Neuron (in vitro differentiated cells): ENCODE measurements at regions not wholly inside any gene's neighbourhood (a gene's known extent, or its start where the extent isn't known, plus 50 kb on each side); places are given as distances from the start of the nearest gene placed in this dataset.
"Not testable (repeated sequence)": the region's sequence is repeated elsewhere in the genome, so short reads cannot be mapped to it uniquely, and the experiment has no call there.

Experiments used
- H2AFZ ChIP-seq: one replicate; pipeline ENCODE4 v1.6.1; 2013; ENCODE audit warnings: low read depth, mild to moderate bottlenecking, inconsistent platforms, low read length, moderate library complexity
- H3K27me3 ChIP-seq: one replicate; pipeline ENCODE4 v1.6.1; 2013; ENCODE audit warnings: low read length; ENCODE audit not compliant: insufficient read depth
- H3K36me3 ChIP-seq: one replicate; pipeline ENCODE4 v1.6.1; 2013; ENCODE audit warnings: low read length; ENCODE audit not compliant: insufficient read depth
- H3K4me1 ChIP-seq: one replicate; pipeline ENCODE4 v1.6.1; 2013; ENCODE audit warnings: low read length; ENCODE audit not compliant: insufficient read depth
- H3K4me3 ChIP-seq: 2 replicates; pipeline ENCODE4 v1.5.1; 2013; ENCODE audit warnings: mild to moderate bottlenecking, low read length, moderate library complexity
- H3K9me3 ChIP-seq: one replicate; pipeline ENCODE4 v1.6.1; 2013; ENCODE audit warnings: low read length

DNA sequence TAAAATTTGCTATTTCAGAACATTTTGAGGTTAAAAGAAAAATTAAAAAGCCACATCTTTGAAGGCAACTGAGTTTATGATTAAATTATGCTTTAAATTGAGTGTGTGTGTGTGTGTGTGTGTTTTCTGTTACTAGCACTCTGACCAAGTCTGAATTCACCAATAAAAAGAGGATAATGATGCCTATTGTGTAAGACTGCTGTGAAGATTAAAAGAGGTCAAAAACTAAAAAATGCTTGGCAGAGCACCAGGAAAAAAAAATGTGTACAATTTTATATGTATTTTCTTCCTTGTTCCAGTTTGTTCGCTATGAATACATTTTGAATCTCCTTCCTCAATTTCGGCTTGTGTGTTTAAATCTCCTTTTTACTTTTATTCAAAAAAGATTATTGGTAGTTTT lies 316.6 kb upstream of the MAGI2 start:
- no peak overlapping the region for H2AFZ ChIP-seq
- no peaks in the 10 kb centered on the region for H3K36me3 ChIP-seq
- H3K9me3 ChIP-seq, result no peaks in the 10 kb centered on the region
- H3K27me3 ChIP-seq, result no peaks in the 10 kb centered on the region
- H3K4me1 ChIP-seq, result peaks cover 6% of the 10 kb centered on the region
- H3K4me3 ChIP-seq, result no peak overlapping the region

DNA sequence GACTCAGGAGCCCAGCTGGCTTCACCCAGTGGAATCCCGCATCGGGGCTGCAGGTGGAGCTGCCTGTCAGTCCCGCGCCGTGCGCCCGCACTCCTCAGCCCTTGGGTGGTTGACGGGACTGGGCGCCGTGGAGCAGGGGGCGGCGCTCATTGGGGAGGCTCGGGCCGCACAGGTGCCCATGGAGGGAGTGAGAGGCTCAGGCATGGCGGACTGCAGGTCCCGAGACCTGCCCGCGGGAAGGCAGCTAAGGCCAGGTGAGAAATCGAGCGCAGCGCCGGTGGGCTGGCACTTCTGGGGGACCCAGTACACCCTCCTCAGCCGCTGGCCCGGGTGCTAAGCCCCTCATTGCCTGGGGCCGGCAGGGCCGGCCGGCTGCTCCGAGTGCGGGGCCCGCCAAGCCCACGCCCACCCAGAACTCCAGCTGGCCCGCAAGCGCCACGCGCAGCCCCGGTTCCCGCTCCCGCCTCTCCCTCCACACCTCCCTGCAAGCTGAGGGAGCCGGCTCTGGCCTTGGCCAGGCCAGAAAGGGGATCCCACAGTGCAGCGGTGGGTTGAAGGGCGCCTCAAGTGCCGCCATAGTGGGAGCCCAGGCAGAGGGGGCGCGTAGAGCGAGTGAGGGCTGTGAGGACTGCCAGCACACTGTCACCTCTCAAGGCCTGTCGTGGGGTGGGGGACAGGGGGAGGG lies 314.6 kb upstream of the MAGI2 start:
- not testable (repeated sequence) for H3K4me1 ChIP-seq, H3K4me3 ChIP-seq, H3K27me3 ChIP-seq, H3K36me3 ChIP-seq, H3K9me3 ChIP-seq, H2AFZ ChIP-seq

DNA sequence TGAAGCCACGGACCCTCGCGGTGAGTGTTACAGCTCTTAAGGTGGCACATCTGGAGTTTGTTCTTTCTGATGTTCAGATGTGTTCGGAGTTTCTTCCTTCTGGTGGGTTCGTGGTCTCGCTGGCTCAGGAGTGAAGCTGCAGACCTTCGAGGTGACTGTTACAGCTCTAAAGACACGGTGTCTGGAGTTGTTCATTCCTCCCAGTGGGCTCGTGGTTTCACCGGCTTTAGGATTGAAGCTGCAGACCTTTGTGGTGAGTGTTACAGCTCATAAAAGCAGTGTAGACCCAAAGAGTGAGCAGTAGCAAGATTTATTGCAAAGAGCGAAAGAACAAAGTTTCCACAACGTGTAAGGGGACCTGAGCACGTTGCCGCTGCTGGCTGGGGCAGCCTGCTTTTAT lies 313.7 kb upstream of the MAGI2 start:
- not testable (repeated sequence) for H3K9me3 ChIP-seq, H3K4me3 ChIP-seq, H3K4me1 ChIP-seq, H3K36me3 ChIP-seq, H2AFZ ChIP-seq, H3K27me3 ChIP-seq

DNA sequence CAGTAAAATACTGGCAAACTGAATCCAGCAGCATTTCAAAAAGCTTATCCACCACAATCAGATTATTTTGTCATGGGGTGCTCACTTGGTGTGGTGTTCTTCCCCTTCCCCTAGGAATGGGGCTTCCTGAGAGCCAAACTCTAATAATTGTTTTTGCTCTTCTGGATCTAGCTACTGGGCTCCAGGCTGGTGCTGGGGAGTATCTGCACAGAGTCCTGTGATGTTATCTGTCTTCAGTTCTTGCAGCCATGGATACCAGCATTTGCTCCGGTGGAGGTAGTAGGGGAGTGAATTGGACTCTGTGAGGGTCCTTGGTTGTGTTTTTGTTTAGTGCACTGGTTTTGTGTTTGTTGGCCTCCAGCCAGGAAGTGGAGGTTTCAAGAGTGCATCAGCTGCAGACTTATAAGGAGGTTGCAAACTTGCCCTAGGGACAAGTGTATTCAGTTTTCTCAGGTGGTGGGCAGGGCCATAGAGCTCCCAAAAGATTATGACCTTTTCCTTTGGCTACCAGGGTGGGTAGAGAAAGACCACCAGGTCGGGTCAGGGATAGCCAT lies 308.5 kb upstream of the MAGI2 start:
- Histone ChIP-seq H3K9me3 (no peaks in the 10 kb centered on the region), H3K4me3 (no peak overlapping the region), H3K27me3 (no peaks in the 10 kb centered on the region), H3K36me3 (no peaks in the 10 kb centered on the region), H3K4me1 (no peaks in the 10 kb centered on the region), H2AFZ (no peak overlapping the region)

DNA sequence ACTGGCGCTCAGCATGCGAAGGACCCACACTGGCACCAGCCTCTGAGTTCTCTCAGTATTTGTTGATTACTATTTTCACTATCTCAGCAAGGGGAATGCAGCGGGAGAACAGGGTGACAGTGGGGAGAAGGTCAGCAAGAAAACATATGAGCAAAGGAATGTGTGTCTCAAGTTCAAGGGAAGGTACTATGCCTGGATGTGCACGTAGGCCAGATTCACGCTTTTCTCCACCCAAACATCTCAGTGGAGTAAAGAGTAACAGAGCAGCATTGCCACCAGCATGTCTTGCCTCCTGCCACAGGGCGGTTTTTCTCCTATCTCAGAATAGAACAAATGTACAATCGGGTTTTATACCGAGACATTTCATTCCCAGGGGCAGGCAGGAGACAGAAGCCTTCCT lies 297.5 kb upstream of the MAGI2 start:
- not testable (repeated sequence) for H3K36me3 ChIP-seq, H3K27me3 ChIP-seq, H2AFZ ChIP-seq, H3K4me3 ChIP-seq, H3K4me1 ChIP-seq, H3K9me3 ChIP-seq

DNA sequence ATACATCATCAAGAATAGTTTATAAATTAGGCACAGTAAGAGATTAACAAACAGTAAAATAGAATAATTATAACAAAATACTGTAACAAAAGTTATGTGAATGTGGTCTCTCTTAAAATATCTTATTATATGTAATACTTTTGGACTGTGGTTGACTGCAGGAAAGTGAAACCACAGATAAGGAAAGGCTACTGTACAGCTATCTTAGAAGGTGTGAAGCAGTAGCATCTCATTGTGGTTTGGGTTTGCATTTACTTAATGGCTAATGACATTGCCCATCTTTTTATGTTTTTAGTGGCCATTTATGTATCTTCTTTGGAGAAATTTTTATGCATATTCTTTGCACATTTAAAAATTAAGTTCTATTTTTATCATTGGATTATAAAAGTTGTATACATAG lies 296.4 kb upstream of the MAGI2 start:
- Histone ChIP-seq H3K27me3 (no peaks in the 10 kb centered on the region), H3K9me3 (no peaks in the 10 kb centered on the region), H3K4me1 (no peaks in the 10 kb centered on the region), H3K4me3 (no peak overlapping the region), H2AFZ (no peak overlapping the region), H3K36me3 (no peaks in the 10 kb centered on the region)

DNA sequence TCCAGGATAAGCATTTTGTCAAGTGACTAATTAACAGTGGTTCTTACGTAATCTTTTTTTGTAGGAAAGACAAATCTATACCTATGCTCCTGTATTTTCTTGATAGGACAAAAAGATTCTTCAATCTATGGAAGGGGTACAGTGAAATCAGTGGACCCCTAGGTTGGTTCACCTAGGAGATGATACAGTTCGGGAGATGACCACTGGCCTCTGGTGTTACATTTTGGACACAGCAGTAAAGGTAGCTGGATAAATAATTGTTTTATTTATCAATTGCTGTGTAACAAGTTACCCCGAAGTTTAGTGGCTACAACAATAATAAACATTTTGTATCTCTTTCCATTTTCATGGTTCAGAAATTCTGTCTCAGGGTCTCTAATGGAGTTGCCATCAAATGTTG lies 288.2 kb upstream of the MAGI2 start:
- Histone ChIP-seq H2AFZ (no peak overlapping the region), H3K4me1 (no peaks in the 10 kb centered on the region), H3K9me3 (no peaks in the 10 kb centered on the region), H3K27me3 (no peaks in the 10 kb centered on the region), H3K4me3 (no peak overlapping the region), H3K36me3 (no peaks in the 10 kb centered on the region)

DNA sequence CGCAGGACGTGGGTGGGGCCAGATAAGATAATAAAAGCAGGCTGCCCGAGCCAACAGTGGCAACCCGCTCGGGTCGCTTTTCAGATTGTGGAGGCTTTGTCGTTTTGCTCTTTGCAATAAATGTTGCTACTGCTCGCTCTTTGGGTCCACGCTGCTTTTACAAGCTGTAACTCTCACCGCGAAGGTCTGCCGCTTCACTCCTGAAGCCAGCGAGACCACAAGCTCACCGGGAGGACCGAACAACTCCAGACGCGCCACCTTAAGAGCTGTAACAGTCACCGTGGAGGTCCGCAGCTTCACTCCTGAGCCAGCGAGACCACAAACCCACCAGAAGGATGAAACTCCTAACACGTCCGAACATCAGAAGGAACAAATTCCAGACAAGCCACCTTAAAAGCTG lies 286.6 kb upstream of the MAGI2 start:
- H3K36me3 ChIP-seq, result no peaks in the 10 kb centered on the region
- no peaks in the 10 kb centered on the region for H3K27me3 ChIP-seq
- no peak overlapping the region for H2AFZ ChIP-seq
- H3K4me3 ChIP-seq, result no peak overlapping the region
- H3K9me3 ChIP-seq, result no peaks in the 10 kb centered on the region
- H3K4me1 ChIP-seq, result no peaks in the 10 kb centered on the region

DNA sequence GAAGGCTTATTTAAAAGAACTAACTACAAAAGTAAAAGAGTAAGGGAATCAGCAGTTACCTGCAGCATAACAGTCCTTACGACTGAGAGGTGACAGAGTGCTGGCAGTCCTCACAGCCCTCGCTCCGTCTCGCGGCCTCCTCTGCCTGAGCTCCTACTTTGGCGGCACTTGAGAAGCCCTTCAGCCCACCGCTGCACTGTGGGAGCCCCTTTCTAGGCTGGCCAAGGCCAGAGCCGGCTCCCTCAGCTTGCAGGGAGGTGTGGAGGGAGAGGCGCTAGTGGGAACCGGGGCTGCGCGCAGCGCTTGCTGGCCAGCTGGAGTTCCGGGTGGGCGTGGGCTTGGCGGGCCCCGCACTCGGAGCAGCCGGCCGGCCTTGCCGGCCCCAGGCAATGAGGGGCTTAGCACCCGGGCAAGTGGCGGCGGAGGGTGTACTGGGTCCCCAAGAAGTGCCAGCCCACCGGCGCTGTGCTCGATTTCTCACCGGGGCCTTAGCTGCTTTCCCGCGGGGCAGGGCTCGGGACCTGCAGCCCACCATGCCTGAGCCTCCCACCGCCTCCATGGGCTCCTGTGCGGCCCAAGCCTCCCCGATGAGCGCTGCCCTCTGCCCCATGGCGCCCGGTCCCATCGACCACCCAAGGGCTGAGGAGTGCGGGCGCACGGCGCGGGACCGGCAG lies 285.7 kb upstream of the MAGI2 start:
- not testable (repeated sequence) for H3K4me3 ChIP-seq, H3K9me3 ChIP-seq, H3K36me3 ChIP-seq

DNA sequence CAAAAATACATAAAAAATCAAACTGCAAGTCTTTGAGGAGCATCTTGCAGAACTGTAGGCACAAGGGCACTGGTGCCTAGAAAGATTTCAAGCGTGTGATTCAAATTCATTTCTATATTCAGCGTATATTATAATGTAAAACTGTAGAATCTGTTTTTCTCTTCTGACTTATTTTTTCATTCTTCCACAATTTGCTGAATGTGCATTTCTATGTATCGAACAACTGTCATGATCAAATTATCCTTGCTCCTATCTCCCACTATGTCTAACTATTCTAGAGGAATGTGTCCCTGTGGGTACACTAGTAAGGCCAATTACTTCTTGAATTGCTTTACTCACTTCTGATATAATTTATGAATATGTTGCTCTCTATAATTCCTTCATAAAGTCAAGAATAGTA lies 283.0 kb upstream of the MAGI2 start:
- H3K36me3 ChIP-seq, result no peaks in the 10 kb centered on the region
- peaks cover 6% of the 10 kb centered on the region for H3K9me3 ChIP-seq
- H3K4me1 ChIP-seq, result no peaks in the 10 kb centered on the region
- H3K27me3 ChIP-seq, result no peaks in the 10 kb centered on the region
- H2AFZ ChIP-seq, result no peak overlapping the region
- H3K4me3 ChIP-seq, result no peak overlapping the region

More for the DNA sequence above, 285.7 kb upstream of the MAGI2 start:
- not testable (repeated sequence) for H2AFZ ChIP-seq, H3K27me3 ChIP-seq, H3K4me1 ChIP-seq

DNA sequence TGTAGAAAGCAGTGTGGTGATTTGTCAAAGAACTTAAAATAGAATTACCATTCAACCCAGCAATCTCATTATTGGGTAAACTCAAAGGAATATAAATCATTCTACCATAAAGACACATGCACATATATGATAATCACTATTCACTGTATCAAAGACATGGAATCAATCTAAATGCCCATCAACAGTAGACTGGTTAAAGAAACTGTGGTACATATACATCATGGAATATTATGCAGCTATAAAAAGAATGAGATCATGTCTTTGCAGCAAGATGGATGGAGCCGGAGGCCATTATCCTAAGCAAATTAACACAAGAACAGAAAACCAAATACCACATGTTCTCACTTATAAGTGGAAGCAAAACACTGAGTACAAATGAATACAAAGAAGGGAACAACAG lies 281.5 kb upstream of the MAGI2 start:
- Histone ChIP-seq H3K9me3 (peaks cover 6% of the 10 kb centered on the region), H3K4me1 (no peaks in the 10 kb centered on the region), H3K4me3 (no peak overlapping the region), H3K36me3 (no peaks in the 10 kb centered on the region), H3K27me3 (no peaks in the 10 kb centered on the region), H2AFZ (no peak overlapping the region)

DNA sequence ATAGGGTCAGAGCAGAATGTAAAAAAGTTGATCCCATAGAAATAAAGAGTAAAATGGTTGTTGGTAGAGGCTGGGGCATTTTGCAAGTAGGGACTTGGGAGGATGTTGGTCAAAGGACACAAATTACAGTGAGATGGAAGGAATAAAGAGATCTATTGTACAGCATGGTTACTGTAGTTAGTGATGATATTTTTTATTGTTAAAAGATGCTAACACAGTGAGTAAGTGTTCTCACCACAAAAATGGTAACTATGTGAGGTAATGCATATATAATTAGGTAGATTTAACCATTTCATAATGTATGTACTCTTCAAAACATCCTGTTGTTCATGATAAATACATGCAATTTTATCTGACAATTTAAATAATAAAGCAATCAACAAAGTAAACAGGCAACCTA lies 280.7 kb upstream of the MAGI2 start:
- Histone ChIP-seq H3K4me3 (no peak overlapping the region), H3K9me3 (peaks cover 6% of the 10 kb centered on the region), H3K27me3 (no peaks in the 10 kb centered on the region), H3K36me3 (no peaks in the 10 kb centered on the region), H3K4me1 (no peaks in the 10 kb centered on the region), H2AFZ (no peak overlapping the region)

DNA sequence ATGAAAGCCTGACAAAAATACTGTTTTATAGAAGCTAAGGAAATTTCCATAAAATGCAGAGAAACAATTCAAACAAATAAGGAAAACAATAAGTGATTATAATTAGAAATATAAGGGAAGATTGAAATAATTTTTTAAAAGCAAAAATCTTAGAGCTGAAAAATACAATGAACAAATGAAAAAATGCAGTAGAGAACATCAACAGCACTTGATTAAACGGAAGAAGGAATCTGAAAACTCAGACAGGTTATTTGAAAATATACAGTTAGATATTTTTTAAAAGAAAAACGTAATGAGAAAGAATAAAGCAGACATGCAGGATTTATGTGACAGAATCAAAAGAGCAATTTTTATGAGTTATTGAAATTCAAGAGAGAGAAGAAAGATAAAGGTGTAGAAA lies 279.1 kb upstream of the MAGI2 start:
- H3K9me3 ChIP-seq, result peaks cover 6% of the 10 kb centered on the region
- no peak overlapping the region for H2AFZ ChIP-seq
- H3K27me3 ChIP-seq, result no peaks in the 10 kb centered on the region
- H3K4me1 ChIP-seq, result no peaks in the 10 kb centered on the region
- no peak overlapping the region for H3K4me3 ChIP-seq
- no peaks in the 10 kb centered on the region for H3K36me3 ChIP-seq

DNA sequence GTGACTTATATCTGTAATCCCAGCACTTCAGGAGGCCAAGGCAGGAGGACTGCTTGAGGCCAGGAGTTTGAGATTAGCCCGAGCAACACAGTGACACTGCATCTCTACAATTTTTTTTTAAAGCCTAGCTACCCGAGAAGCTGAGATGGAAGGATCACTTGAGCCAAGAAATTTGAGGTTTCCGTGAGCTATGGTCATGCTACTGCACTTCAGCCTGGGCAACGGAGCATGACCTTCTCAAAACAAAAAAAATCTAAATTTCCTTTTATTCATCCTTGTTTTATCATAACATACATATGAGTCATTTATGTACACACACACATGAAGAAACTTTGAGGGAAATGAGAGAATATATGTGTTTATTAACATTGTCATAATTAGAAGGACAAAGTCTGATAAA lies 277.5 kb upstream of the MAGI2 start:
- Histone ChIP-seq H3K4me1 (no peaks in the 10 kb centered on the region), H3K27me3 (no peaks in the 10 kb centered on the region), H3K9me3 (peaks cover 6% of the 10 kb centered on the region), H2AFZ (no peak overlapping the region), H3K36me3 (no peaks in the 10 kb centered on the region), H3K4me3 (no peak overlapping the region)
